OCI-LY1 (cell line): ENCODE measurements at regions not wholly inside any gene's neighbourhood (a gene's known extent, or its start where the extent isn't known, plus 50 kb on each side); places are given as distances from the start of the nearest gene placed in this dataset.

ENCODE experiments used
- H2AFZ ChIP-seq: fragments of 200-600 bp; sonication (generic), shearing (Covaris generic); 2 replicates; pipeline ENCODE4 v1.6.0; 2014; ENCODE audit warnings: antibody characterized with exemption, mild to moderate bottlenecking, low read length
- H3F3A ChIP-seq: fragments of 200-600 bp; sonication (generic), shearing (Covaris generic); 2 replicates; pipeline ENCODE4 v1.6.0; 2014; ENCODE audit warnings: mild to moderate bottlenecking, antibody characterized with exemption, low read length, moderate library complexity; ENCODE audit not compliant: insufficient read depth
- H3K27ac ChIP-seq: fragments of 200-600 bp; sonication (generic); 2 replicates; pipeline ENCODE4 v1.5.1; 2014; ENCODE audit warnings: low read length, mixed run types, mild to moderate bottlenecking, low read depth; ENCODE audit not compliant: poor library complexity, severe bottlenecking
- H3K27me3 ChIP-seq: fragments of 200-600 bp; sonication (generic); 2 replicates; pipeline ENCODE4 v1.6.0; 2014; ENCODE audit warnings: antibody characterized with exemption, mild to moderate bottlenecking, low read length, moderate library complexity; ENCODE audit not compliant: insufficient read depth
- H3K36me3 ChIP-seq: fragments of 200-600 bp; sonication (generic); 2 replicates; pipeline ENCODE4 v1.6.1; 2014; ENCODE audit warnings: mild to moderate bottlenecking, antibody characterized with exemption, low read length, moderate library complexity, mixed read lengths; ENCODE audit not compliant: insufficient read depth
- H3K4me1 ChIP-seq: fragments of 200-600 bp; sonication (generic); 2 replicates; pipeline ENCODE4 v1.5.1; 2014; ENCODE audit warnings: mild to moderate bottlenecking, low read length, moderate library complexity; ENCODE audit not compliant: insufficient read depth, severe bottlenecking
- H3K4me2 ChIP-seq: fragments of 200-600 bp; sonication (generic), shearing (Covaris generic); 2 replicates; pipeline ENCODE4 v1.6.1; 2014; ENCODE audit warnings: low read length
- H3K4me3 ChIP-seq: fragments of 200-600 bp; sonication (generic); 2 replicates; pipeline ENCODE4 v1.5.1; 2014; ENCODE audit warnings: low read length, low read depth, mild to moderate bottlenecking, mixed read lengths; ENCODE audit not compliant: poor library complexity, severe bottlenecking
- H3K79me2 ChIP-seq: fragments of 200-600 bp; shearing (Covaris generic); 2 replicates; pipeline ENCODE4 v1.6.1; 2016; ENCODE audit warnings: mixed run types, low read length, mixed read lengths; ENCODE audit not compliant: insufficient read depth
- H3K9ac ChIP-seq: fragments of 200-600 bp; sonication (generic), shearing (Covaris generic); 2 replicates; pipeline ENCODE4 v1.6.1; 2014; ENCODE audit warnings: mild to moderate bottlenecking, low read length, mixed read lengths
- H3K9me2 ChIP-seq: fragments of 200-600 bp; sonication (generic), shearing (Covaris generic); 2 replicates; pipeline ENCODE4 v1.6.1; 2014; ENCODE audit warnings: low read depth, mild to moderate bottlenecking, low read length, mixed read lengths
- H3K9me3 ChIP-seq: fragments of 200-600 bp; shearing (Covaris generic); 2 replicates; pipeline ENCODE4 v1.6.1; 2014; ENCODE audit warnings: low read length, mixed read lengths
- H4K20me1 ChIP-seq: fragments of 200-600 bp; sonication (generic), shearing (Covaris generic); 2 replicates; pipeline ENCODE4 v1.6.0; 2016; ENCODE audit warnings: mild to moderate bottlenecking, low read length; ENCODE audit not compliant: insufficient read depth
- CTCF ChIP-seq: fragments of 200-600 bp; sonication (generic), shearing (Covaris generic); IDR thresholded peaks from 2 replicates; pipeline ENCODE4 v1.5.1; 2017; ENCODE audit warnings: mild to moderate bottlenecking, antibody characterized with exemption, low read length, moderate library complexity, mixed read lengths
- EZH2 ChIP-seq: fragments of 200-600 bp; sonication (generic), shearing (Covaris generic); IDR thresholded peaks from 2 replicates; pipeline ENCODE4 v1.8.0; 2017; ENCODE audit warnings: borderline replicate concordance, mixed run types, mild to moderate bottlenecking, antibody characterized with exemption, low read length, moderate library complexity, mixed read lengths

- H3K4me3 ChIP-seq: no peak overlapping the region
- H3K27ac ChIP-seq: no peak overlapping the region
- H3K36me3 ChIP-seq: no peaks in the 10 kb centered on the region
- H3F3A ChIP-seq: no peaks in the 10 kb centered on the region
- H4K20me1 ChIP-seq: no peaks in the 10 kb centered on the region
- H2AFZ ChIP-seq: no peak overlapping the region
- H3K9me2 ChIP-seq: no peaks in the 10 kb centered on the region
- no peaks in the 10 kb centered on the region for H3K79me2 ChIP-seq
- TF ChIP-seq EZH2 (no peak), CTCF (no peak)
- H3K9ac ChIP-seq: no peak overlapping the region
- no peak overlapping the region for H3K4me2 ChIP-seq
- H3K27me3 ChIP-seq: no peaks in the 10 kb centered on the region
- no peaks in the 10 kb centered on the region for H3K4me1 ChIP-seq
- H3K9me3 ChIP-seq: no peaks in the 10 kb centered on the region
Observed at GRCh38 chr11:23453522-23453921, 593.2 kb upstream of the CCDC179 start.

GRCh38 chr11:23455321-23455891 lies 595.1 kb upstream of the CCDC179 start:
- H3K27me3 ChIP-seq: no peaks in the 10 kb centered on the region
- no peak overlapping the region for H3K9ac ChIP-seq
- no peak overlapping the region for H3K27ac ChIP-seq
- no peak overlapping the region for H3K4me3 ChIP-seq
- no peaks in the 10 kb centered on the region for H3K79me2 ChIP-seq
- no peaks in the 10 kb centered on the region for H3K9me2 ChIP-seq
- no peaks in the 10 kb centered on the region for H3K4me1 ChIP-seq
- H3K36me3 ChIP-seq: no peaks in the 10 kb centered on the region
- H3K4me2 ChIP-seq: no peak overlapping the region
- no peaks in the 10 kb centered on the region for H4K20me1 ChIP-seq
- no peaks in the 10 kb centered on the region for H3K9me3 ChIP-seq
- TF ChIP-seq CTCF (no peak), EZH2 (no peak)
- no peaks in the 10 kb centered on the region for H3F3A ChIP-seq
- no peak overlapping the region for H2AFZ ChIP-seq

- no peak overlapping the region for H3K4me3 ChIP-seq
- H3K9ac ChIP-seq: no peak overlapping the region
- H3K27me3 ChIP-seq: no peaks in the 10 kb centered on the region
- no peaks in the 10 kb centered on the region for H3K9me3 ChIP-seq
- no peaks in the 10 kb centered on the region for H3K4me1 ChIP-seq
- H3K4me2 ChIP-seq: no peak overlapping the region
- H3K9me2 ChIP-seq: no peaks in the 10 kb centered on the region
- H3K27ac ChIP-seq: no peak overlapping the region
- H3K36me3 ChIP-seq: no peaks in the 10 kb centered on the region
- H3F3A ChIP-seq: no peaks in the 10 kb centered on the region
- H4K20me1 ChIP-seq: no peaks in the 10 kb centered on the region
- H2AFZ ChIP-seq: no peak overlapping the region
- H3K79me2 ChIP-seq: no peaks in the 10 kb centered on the region
- TF ChIP-seq CTCF (no peak), EZH2 (no peak)
Observed at GRCh38 chr11:23457641-23458040, 597.4 kb upstream of the CCDC179 start.
